ENCODE measurements at regions not wholly inside any gene's neighbourhood (a gene's known extent, or its start where the extent isn't known, plus 50 kb on each side); places are given as distances from the start of the nearest gene placed in this dataset.

DNA sequence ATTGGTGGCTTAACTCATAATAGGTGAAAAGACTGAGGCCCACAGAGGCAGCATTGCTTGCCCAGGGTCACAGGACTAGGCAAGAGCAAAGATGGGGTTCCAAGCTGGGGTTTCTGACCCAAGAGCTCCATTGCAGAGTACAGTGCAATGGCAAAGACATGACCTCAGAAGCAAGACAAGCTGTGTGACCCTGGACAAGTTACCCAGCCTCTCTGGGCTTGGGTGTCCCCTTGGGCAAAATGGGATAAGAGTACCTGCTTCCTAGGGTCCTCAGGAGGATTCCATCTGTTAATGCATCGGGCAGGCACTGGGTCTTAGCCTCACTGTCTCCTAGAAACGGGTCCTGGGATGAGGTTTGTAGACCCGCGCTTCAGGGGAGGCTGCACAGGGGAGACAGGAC lies 111.6 kb upstream of the NCOR2 start:
- DNase-seq (ENCODE audit: low spot score), result no peak
- TF ChIP-seq, protein P1, sequence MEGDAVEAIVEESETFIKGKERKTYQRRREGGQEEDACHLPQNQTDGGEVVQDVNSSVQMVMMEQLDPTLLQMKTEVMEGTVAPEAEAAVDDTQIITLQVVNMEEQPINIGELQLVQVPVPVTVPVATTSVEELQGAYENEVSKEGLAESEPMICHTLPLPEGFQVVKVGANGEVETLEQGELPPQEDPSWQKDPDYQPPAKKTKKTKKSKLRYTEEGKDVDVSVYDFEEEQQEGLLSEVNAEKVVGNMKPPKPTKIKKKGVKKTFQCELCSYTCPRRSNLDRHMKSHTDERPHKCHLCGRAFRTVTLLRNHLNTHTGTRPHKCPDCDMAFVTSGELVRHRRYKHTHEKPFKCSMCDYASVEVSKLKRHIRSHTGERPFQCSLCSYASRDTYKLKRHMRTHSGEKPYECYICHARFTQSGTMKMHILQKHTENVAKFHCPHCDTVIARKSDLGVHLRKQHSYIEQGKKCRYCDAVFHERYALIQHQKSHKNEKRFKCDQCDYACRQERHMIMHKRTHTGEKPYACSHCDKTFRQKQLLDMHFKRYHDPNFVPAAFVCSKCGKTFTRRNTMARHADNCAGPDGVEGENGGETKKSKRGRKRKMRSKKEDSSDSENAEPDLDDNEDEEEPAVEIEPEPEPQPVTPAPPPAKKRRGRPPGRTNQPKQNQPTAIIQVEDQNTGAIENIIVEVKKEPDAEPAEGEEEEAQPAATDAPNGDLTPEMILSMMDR (IDR thresholded peaks at IDR 0.05; ENCODE audit: borderline replicate concordance, control extremely low read depth, extremely low read depth, insufficient read depth, missing control alignments), result no peak
- in situ Hi-C loops (cut with MboI; ENCODE audit: low sequenced_read_pairs, unreplicated experiment), result no loop called here

GRCh38 chr12:124678421-124678893 lies 111.0 kb upstream of the NCOR2 start:
- in situ Hi-C loops (cut with MboI; ENCODE audit: low sequenced_read_pairs, unreplicated experiment), result no loop called here
- peak; percentile 49 for DNase-seq (ENCODE audit: low spot score)
- TF ChIP-seq, protein P1 (IDR thresholded peaks at IDR 0.05; ENCODE audit: borderline replicate concordance, control extremely low read depth, extremely low read depth, insufficient read depth, missing control alignments), result no peak

GRCh38 chr12:124677552-124678356 lies 110.3 kb upstream of the NCOR2 start:
- in situ Hi-C loops (cut with MboI; ENCODE audit: low sequenced_read_pairs, unreplicated experiment), result no loop called here
- TF ChIP-seq, protein P1 (IDR thresholded peaks at IDR 0.05; ENCODE audit: borderline replicate concordance, control extremely low read depth, extremely low read depth, insufficient read depth, missing control alignments), result no peak
- no peak for DNase-seq (ENCODE audit: low spot score)

GRCh38 chr12:124676714-124677462 lies 109.5 kb upstream of the NCOR2 start:
- TF ChIP-seq, protein P1 (IDR thresholded peaks at IDR 0.05; ENCODE audit: borderline replicate concordance, control extremely low read depth, extremely low read depth, insufficient read depth, missing control alignments), result no peak
- in situ Hi-C loops (cut with MboI; ENCODE audit: low sequenced_read_pairs, unreplicated experiment), result no loop called here
- no peak for DNase-seq (ENCODE audit: low spot score)

DNA sequence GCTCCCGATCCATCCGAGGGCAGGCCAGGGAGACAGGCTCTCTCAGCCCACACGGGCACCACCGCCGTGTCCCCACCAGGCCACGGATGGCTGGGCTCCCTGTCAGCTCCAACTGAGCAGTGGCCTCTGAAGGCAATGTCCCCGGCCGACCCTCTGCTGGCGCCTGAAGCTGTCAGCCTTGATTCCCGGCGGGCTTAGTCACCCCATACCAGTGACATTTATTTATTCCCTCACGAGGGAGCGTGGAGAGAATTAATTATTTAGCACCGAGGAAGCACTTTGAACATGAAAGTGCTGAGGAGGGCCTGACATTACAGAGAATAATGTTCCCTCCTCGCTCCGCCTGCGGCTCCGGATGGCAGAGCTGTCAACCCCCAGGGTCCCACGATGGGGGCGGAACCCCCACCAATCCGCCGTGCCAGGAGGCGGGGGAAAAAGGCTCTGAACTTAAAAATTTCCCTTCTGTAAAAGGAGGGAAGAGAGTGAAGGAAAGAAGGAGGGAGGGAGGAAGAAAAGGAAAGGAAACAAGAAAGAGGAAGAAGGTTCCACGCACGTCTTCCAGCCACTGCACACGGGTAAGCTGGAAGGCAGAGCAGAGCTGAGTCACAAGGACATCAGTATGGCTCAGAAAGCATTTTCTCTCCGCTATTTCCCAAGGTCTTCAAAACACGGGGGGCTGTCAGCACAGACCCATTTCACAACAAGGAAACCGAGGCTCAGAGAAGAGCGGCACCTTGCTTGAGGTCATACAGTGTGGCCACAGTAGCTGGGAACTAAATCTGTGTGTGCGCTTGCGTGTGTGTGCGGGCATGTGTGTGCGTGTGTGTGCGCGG lies 108.7 kb upstream of the NCOR2 start:
- in situ Hi-C loops (cut with MboI; ENCODE audit: low sequenced_read_pairs, unreplicated experiment), result no loop called here
- TF ChIP-seq, protein P1 (IDR thresholded peaks at IDR 0.05; ENCODE audit: borderline replicate concordance, control extremely low read depth, extremely low read depth, insufficient read depth, missing control alignments), result no peak
- no peak for DNase-seq (ENCODE audit: low spot score)

DNA sequence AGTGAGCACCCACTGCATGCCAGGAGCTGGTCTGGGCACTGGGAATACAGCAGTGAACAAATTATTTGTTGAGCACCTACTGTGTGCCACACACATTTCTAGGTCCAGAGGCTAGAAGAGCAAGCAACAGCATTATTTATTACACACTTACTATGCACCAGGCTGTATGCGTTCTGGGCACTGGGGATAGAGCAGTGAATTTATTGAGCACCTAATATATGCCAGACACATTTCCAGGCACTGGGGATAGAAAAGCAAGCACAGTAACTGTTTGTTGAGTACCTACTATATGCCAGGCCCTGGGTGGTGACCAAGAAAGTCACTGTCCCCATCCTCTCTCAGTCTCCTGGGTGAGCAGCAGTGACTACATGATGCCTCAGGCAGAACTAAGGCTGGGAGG lies 107.5 kb upstream of the NCOR2 start:
- TF ChIP-seq, protein P1 (IDR thresholded peaks at IDR 0.05; ENCODE audit: borderline replicate concordance, control extremely low read depth, extremely low read depth, insufficient read depth, missing control alignments), result no peak
- in situ Hi-C loops (cut with MboI; ENCODE audit: low sequenced_read_pairs, unreplicated experiment), result no loop called here
- no peak for DNase-seq (ENCODE audit: low spot score)
